GM23338 (cell line): ENCODE measurements at regions not wholly inside any gene's neighbourhood (a gene's known extent, or its start where the extent isn't known, plus 50 kb on each side); places are given as distances from the start of the nearest gene placed in this dataset.

Experiments used
- ATAC-seq: fragments of 200-7000 bp; cut with Tn5 transposase; 3 replicates; pipeline ENCODE4 v1.9.1; 2020
- DNase-seq: peaks from one replicate; pipeline ENCODE4 v3.0.0-alpha.2; 2015; ENCODE audit warnings: low spot score
- H2AFZ ChIP-seq: fragments of 200-600 bp; sonication (generic); 2 replicates; pipeline ENCODE4 v1.8.0; 2016; ENCODE audit warnings: antibody characterized with exemption, mild to moderate bottlenecking, moderate library complexity
- H3F3A ChIP-seq: fragments of 200-600 bp; sonication (generic); replicated peaks from 2 replicates; pipeline ENCODE4 v1.8.0; 2017; ENCODE audit warnings: antibody characterized with exemption, mixed run types, low read depth
- H3K27ac ChIP-seq: fragments of 200-600 bp; sonication (generic); 2 replicates; pipeline ENCODE4 v1.6.1; 2016; ENCODE audit warnings: low read depth
- H3K27me3 ChIP-seq: fragments of 200-600 bp; sonication (generic); 2 replicates; pipeline ENCODE4 v1.8.0; 2016; ENCODE audit warnings: mild to moderate bottlenecking, mixed run types, moderate library complexity; ENCODE audit not compliant: insufficient read depth
- H3K36me3 ChIP-seq: fragments of 200-600 bp; sonication (generic); 2 replicates; pipeline ENCODE4 v1.8.0; 2016; ENCODE audit warnings: mild to moderate bottlenecking; ENCODE audit not compliant: insufficient read depth
- H3K4me1 ChIP-seq: fragments of 200-600 bp; sonication (generic); 2 replicates; pipeline ENCODE4 v1.8.0; 2016; ENCODE audit warnings: mild to moderate bottlenecking, moderate library complexity; ENCODE audit not compliant: insufficient read depth
- H3K4me2 ChIP-seq: fragments of 200-600 bp; sonication (generic); 2 replicates; pipeline ENCODE4 v1.7.1; 2017; ENCODE audit warnings: mixed run types
- H3K4me3 ChIP-seq: fragments of 200-600 bp; sonication (generic); 2 replicates; pipeline ENCODE4 v1.6.1; 2016; ENCODE audit warnings: mixed run types
- H3K79me2 ChIP-seq: fragments of 200-600 bp; sonication (generic); replicated peaks from 2 replicates; pipeline ENCODE4 v1.8.0; 2017; ENCODE audit warnings: mild to moderate bottlenecking; ENCODE audit not compliant: insufficient read depth
- H3K9me2 ChIP-seq: fragments of 200-600 bp; sonication (generic); 2 replicates; pipeline ENCODE4 v1.8.0; 2017; ENCODE audit not compliant: insufficient read depth
- H4K20me1 ChIP-seq: fragments of 200-600 bp; sonication (generic); replicated peaks from 2 replicates; pipeline ENCODE4 v1.8.0; 2017; ENCODE audit warnings: mild to moderate bottlenecking; ENCODE audit not compliant: insufficient read depth
- H3K27ac Mint-ChIP-seq: 2 replicates; pipeline ENCODE4 v1.8.0; 2020; ENCODE audit warnings: inconsistent platforms, mild to moderate bottlenecking, moderate library complexity, mixed read lengths
- H3K27me3 Mint-ChIP-seq: 3 replicates; pipeline ENCODE4 v1.8.0; 2022; ENCODE audit warnings: low read depth, mild to moderate bottlenecking, moderate library complexity, mixed read lengths, inconsistent platforms; ENCODE audit not compliant: insufficient read depth, poor library complexity
- H3K36me3 Mint-ChIP-seq: 3 replicates; pipeline ENCODE4 v1.8.0; 2021; ENCODE audit warnings: low read depth, mild to moderate bottlenecking, inconsistent platforms, moderate library complexity, mixed read lengths
- H3K4me1 Mint-ChIP-seq: 3 replicates; pipeline ENCODE4 v1.8.0; 2020; ENCODE audit warnings: mild to moderate bottlenecking, inconsistent platforms, mixed read lengths
- H3K4me3 Mint-ChIP-seq: 3 replicates; pipeline ENCODE4 v1.8.0; 2021; ENCODE audit warnings: moderate library complexity, mild to moderate bottlenecking, inconsistent platforms, mixed read lengths
- H3K9me3 Mint-ChIP-seq: 3 replicates; pipeline ENCODE4 v1.8.0; 2020; ENCODE audit warnings: moderate library complexity, mild to moderate bottlenecking, inconsistent platforms, mixed read lengths
- CREB1 ChIP-seq: fragments of 250-450 bp; sonication (Bioruptor Pico); IDR thresholded peaks from 2 replicates; pipeline ENCODE4 v1.5.0; 2020; ENCODE audit warnings: low read depth, mild to moderate bottlenecking, moderate library complexity
- CTCF ChIP-seq, 2 experiments: fragments of 200-600 bp in 1 of 2; sonication (generic) in 1 of 2; conservative IDR thresholded peaks; 2 replicates each; pipeline versions ENCODE4 v1.5.1 to v1.6.1; 2016 to 2017; ENCODE audit warnings: antibody characterized with exemption in 2 of 2, low read depth in 2 of 2, mild to moderate bottlenecking in 2 of 2, moderate library complexity in 1 of 2
- ETS1 ChIP-seq: IDR thresholded peaks from 2 replicates; pipeline ENCODE4 v1.6.1; 2016; ENCODE audit warnings: antibody characterized with exemption
- EZH2 ChIP-seq: fragments of 200-600 bp; sonication (generic); IDR thresholded peaks from one replicate; pipeline ENCODE4 v1.8.0; 2017; ENCODE audit warnings: antibody characterized with exemption, mild to moderate bottlenecking, low read depth; ENCODE audit not compliant: unreplicated experiment
- EZH2phosphoT487 ChIP-seq: fragments of 200-600 bp; sonication (generic); IDR thresholded peaks from one replicate; pipeline ENCODE4 v1.8.1; 2018; ENCODE audit warnings: antibody characterized with exemption; ENCODE audit not compliant: unreplicated experiment
- JUNB ChIP-seq: IDR thresholded peaks from one replicate; pipeline ENCODE4 v1.6.1; 2016; ENCODE audit warnings: antibody characterized with exemption; ENCODE audit not compliant: unreplicated experiment
- NANOG ChIP-seq: IDR thresholded peaks from 2 replicates; pipeline ENCODE4 v1.6.1; 2016; ENCODE audit warnings: antibody characterized with exemption, borderline replicate concordance
- POLR2AphosphoS5 ChIP-seq: IDR thresholded peaks from 2 replicates; pipeline ENCODE4 v1.6.1; 2016; ENCODE audit warnings: antibody characterized with exemption, low read depth
- REST ChIP-seq: IDR thresholded peaks from one replicate; pipeline ENCODE4 v1.6.1; 2018; ENCODE audit warnings: antibody characterized with exemption; ENCODE audit not compliant: unreplicated experiment
- STAT1 ChIP-seq: IDR thresholded peaks from one replicate; pipeline ENCODE4 v1.6.1; 2016; ENCODE audit warnings: antibody characterized with exemption; ENCODE audit not compliant: unreplicated experiment
- ZNF114 ChIP-seq: fragments of 250-450 bp; sonication (Bioruptor Pico); IDR thresholded peaks from 2 replicates; pipeline ENCODE4 v1.5.0; 2020; ENCODE audit warnings: mild to moderate bottlenecking, moderate library complexity
- ZNF331 ChIP-seq: fragments of 250-450 bp; sonication (Bioruptor Pico); IDR thresholded peaks from 2 replicates; pipeline ENCODE4 v1.5.0; 2020; ENCODE audit warnings: low read depth, mild to moderate bottlenecking, moderate library complexity
- ZNF462 ChIP-seq: fragments of 250-450 bp; sonication (Bioruptor Pico); IDR thresholded peaks from 2 replicates; pipeline ENCODE4 v1.5.0; 2020; ENCODE audit warnings: mild to moderate bottlenecking, moderate library complexity

GRCh38 chr15:96888764-96889163, 558.3 kb downstream of the NR2F2 start:
- Histone ChIP-seq H3K27ac (no peak overlapping the region), H3K36me3 (no peaks in the 10 kb centered on the region), H3F3A (no peaks in the 10 kb centered on the region), H3K4me1 (peaks cover 36% of the 10 kb centered on the region), H3K79me2 (no peaks in the 10 kb centered on the region), H3K4me2 (no peak overlapping the region), H3K9me2 (0 out of 2 replicates have a peak, but pooled peaks cover 3% of the 10 kb centered on the region), H4K20me1 (no peaks in the 10 kb centered on the region), H3K4me3 (no peak overlapping the region), H2AFZ (0 out of 2 replicates have a peak overlapping the region, but pooled peaks have one; percentile 12), H3K27me3 (no peaks in the 10 kb centered on the region)
- peaks cover 2% of the 10 kb centered on the region for H3K27me3 Mint-ChIP-seq
- DNase-seq (no peak), ATAC-seq (no peak)
- H3K27ac Mint-ChIP-seq, result no peak overlapping the region; the same call in 1 of the 2 replicates
- H3K4me1 Mint-ChIP-seq, result peaks cover 26% of the 10 kb centered on the region
- TF ChIP-seq REST, result no peak
- TF ChIP-seq ETS1, result no peak
- no peak for TF ChIP-seq ZNF462 (CRISPR knock-in tag)
- no peak for TF ChIP-seq ZNF114 (CRISPR knock-in tag)
- TF ChIP-seq CREB1, result no peak
- TF ChIP-seq EZH2phosphoT487, result no peak
- TF ChIP-seq ZNF331 (CRISPR knock-in tag), result no peak
- TF ChIP-seq JUNB, result no peak
- TF ChIP-seq POLR2AphosphoS5, result no peak
- no peak for TF ChIP-seq CTCF (conservative IDR thresholded peaks at IDR 0.05; ENCODE audit: low read depth in 2 of 2)
- TF ChIP-seq NANOG, result no peak
- TF ChIP-seq STAT1, result no peak
- no peak for TF ChIP-seq EZH2
- H3K36me3 Mint-ChIP-seq, result no peaks in the 10 kb centered on the region; the same call in 2 of the 3 replicates
- no peaks in the 10 kb centered on the region for H3K9me3 Mint-ChIP-seq
- no peak overlapping the region for H3K4me3 Mint-ChIP-seq
